GM23338 (cell line): ENCODE measurements at regions not wholly inside any gene's neighbourhood (a gene's known extent, or its start where the extent isn't known, plus 50 kb on each side); places are given as distances from the start of the nearest gene placed in this dataset.

Source experiments
- ATAC-seq: fragments of 200-7000 bp; cut with Tn5 transposase; 3 replicates; pipeline ENCODE4 v1.9.1; 2020
- DNase-seq: peaks from one replicate; pipeline ENCODE4 v3.0.0-alpha.2; 2015; ENCODE audit warnings: low spot score
- H2AFZ ChIP-seq: fragments of 200-600 bp; sonication (generic); 2 replicates; pipeline ENCODE4 v1.8.0; 2016; ENCODE audit warnings: antibody characterized with exemption, mild to moderate bottlenecking, moderate library complexity
- H3F3A ChIP-seq: fragments of 200-600 bp; sonication (generic); replicated peaks from 2 replicates; pipeline ENCODE4 v1.8.0; 2017; ENCODE audit warnings: antibody characterized with exemption, mixed run types, low read depth
- H3K27ac ChIP-seq: fragments of 200-600 bp; sonication (generic); 2 replicates; pipeline ENCODE4 v1.6.1; 2016; ENCODE audit warnings: low read depth
- H3K27me3 ChIP-seq: fragments of 200-600 bp; sonication (generic); 2 replicates; pipeline ENCODE4 v1.8.0; 2016; ENCODE audit warnings: mild to moderate bottlenecking, mixed run types, moderate library complexity; ENCODE audit not compliant: insufficient read depth
- H3K36me3 ChIP-seq: fragments of 200-600 bp; sonication (generic); 2 replicates; pipeline ENCODE4 v1.8.0; 2016; ENCODE audit warnings: mild to moderate bottlenecking; ENCODE audit not compliant: insufficient read depth
- H3K4me1 ChIP-seq: fragments of 200-600 bp; sonication (generic); 2 replicates; pipeline ENCODE4 v1.8.0; 2016; ENCODE audit warnings: mild to moderate bottlenecking, moderate library complexity; ENCODE audit not compliant: insufficient read depth
- H3K4me2 ChIP-seq: fragments of 200-600 bp; sonication (generic); 2 replicates; pipeline ENCODE4 v1.7.1; 2017; ENCODE audit warnings: mixed run types
- H3K4me3 ChIP-seq: fragments of 200-600 bp; sonication (generic); 2 replicates; pipeline ENCODE4 v1.6.1; 2016; ENCODE audit warnings: mixed run types
- H3K79me2 ChIP-seq: fragments of 200-600 bp; sonication (generic); replicated peaks from 2 replicates; pipeline ENCODE4 v1.8.0; 2017; ENCODE audit warnings: mild to moderate bottlenecking; ENCODE audit not compliant: insufficient read depth
- H3K9me2 ChIP-seq: fragments of 200-600 bp; sonication (generic); 2 replicates; pipeline ENCODE4 v1.8.0; 2017; ENCODE audit not compliant: insufficient read depth
- H4K20me1 ChIP-seq: fragments of 200-600 bp; sonication (generic); replicated peaks from 2 replicates; pipeline ENCODE4 v1.8.0; 2017; ENCODE audit warnings: mild to moderate bottlenecking; ENCODE audit not compliant: insufficient read depth
- H3K27ac Mint-ChIP-seq: 2 replicates; pipeline ENCODE4 v1.8.0; 2020; ENCODE audit warnings: inconsistent platforms, mild to moderate bottlenecking, moderate library complexity, mixed read lengths
- H3K27me3 Mint-ChIP-seq: 3 replicates; pipeline ENCODE4 v1.8.0; 2022; ENCODE audit warnings: low read depth, mild to moderate bottlenecking, moderate library complexity, mixed read lengths, inconsistent platforms; ENCODE audit not compliant: insufficient read depth, poor library complexity
- H3K36me3 Mint-ChIP-seq: 3 replicates; pipeline ENCODE4 v1.8.0; 2021; ENCODE audit warnings: low read depth, mild to moderate bottlenecking, inconsistent platforms, moderate library complexity, mixed read lengths
- H3K4me1 Mint-ChIP-seq: 3 replicates; pipeline ENCODE4 v1.8.0; 2020; ENCODE audit warnings: mild to moderate bottlenecking, inconsistent platforms, mixed read lengths
- H3K4me3 Mint-ChIP-seq: 3 replicates; pipeline ENCODE4 v1.8.0; 2021; ENCODE audit warnings: moderate library complexity, mild to moderate bottlenecking, inconsistent platforms, mixed read lengths
- H3K9me3 Mint-ChIP-seq: 3 replicates; pipeline ENCODE4 v1.8.0; 2020; ENCODE audit warnings: moderate library complexity, mild to moderate bottlenecking, inconsistent platforms, mixed read lengths
- CREB1 ChIP-seq: fragments of 250-450 bp; sonication (Bioruptor Pico); IDR thresholded peaks from 2 replicates; pipeline ENCODE4 v1.5.0; 2020; ENCODE audit warnings: low read depth, mild to moderate bottlenecking, moderate library complexity
- EZH2phosphoT487 ChIP-seq: fragments of 200-600 bp; sonication (generic); IDR thresholded peaks from one replicate; pipeline ENCODE4 v1.8.1; 2018; ENCODE audit warnings: antibody characterized with exemption; ENCODE audit not compliant: unreplicated experiment
- JUNB ChIP-seq: IDR thresholded peaks from one replicate; pipeline ENCODE4 v1.6.1; 2016; ENCODE audit warnings: antibody characterized with exemption; ENCODE audit not compliant: unreplicated experiment
- NANOG ChIP-seq: IDR thresholded peaks from 2 replicates; pipeline ENCODE4 v1.6.1; 2016; ENCODE audit warnings: antibody characterized with exemption, borderline replicate concordance
- STAT1 ChIP-seq: IDR thresholded peaks from one replicate; pipeline ENCODE4 v1.6.1; 2016; ENCODE audit warnings: antibody characterized with exemption; ENCODE audit not compliant: unreplicated experiment
- ZNF114 ChIP-seq: fragments of 250-450 bp; sonication (Bioruptor Pico); IDR thresholded peaks from 2 replicates; pipeline ENCODE4 v1.5.0; 2020; ENCODE audit warnings: mild to moderate bottlenecking, moderate library complexity
- ZNF331 ChIP-seq: fragments of 250-450 bp; sonication (Bioruptor Pico); IDR thresholded peaks from 2 replicates; pipeline ENCODE4 v1.5.0; 2020; ENCODE audit warnings: low read depth, mild to moderate bottlenecking, moderate library complexity
- TF ChIP-seq, protein P1 (sequence below): fragments of 250-450 bp; sonication (Bioruptor Pico); IDR thresholded peaks from 2 replicates; pipeline ENCODE4 v1.5.0; 2020; ENCODE audit warnings: mild to moderate bottlenecking, moderate library complexity
- TF ChIP-seq, protein P2 (sequence below), 2 experiments: fragments of 200-600 bp in 1 of 2; sonication (generic) in 1 of 2; conservative IDR thresholded peaks; 2 replicates each; pipeline versions ENCODE4 v1.5.1 to v1.6.1; 2016 to 2017; ENCODE audit warnings: antibody characterized with exemption in 2 of 2, low read depth in 2 of 2, mild to moderate bottlenecking in 2 of 2, moderate library complexity in 1 of 2
- TF ChIP-seq, protein P3 (sequence below): IDR thresholded peaks from one replicate; pipeline ENCODE4 v1.6.1; 2018; ENCODE audit warnings: antibody characterized with exemption; ENCODE audit not compliant: unreplicated experiment
- TF ChIP-seq, protein P4 (sequence below): IDR thresholded peaks from 2 replicates; pipeline ENCODE4 v1.6.1; 2016; ENCODE audit warnings: antibody characterized with exemption

DNA sequence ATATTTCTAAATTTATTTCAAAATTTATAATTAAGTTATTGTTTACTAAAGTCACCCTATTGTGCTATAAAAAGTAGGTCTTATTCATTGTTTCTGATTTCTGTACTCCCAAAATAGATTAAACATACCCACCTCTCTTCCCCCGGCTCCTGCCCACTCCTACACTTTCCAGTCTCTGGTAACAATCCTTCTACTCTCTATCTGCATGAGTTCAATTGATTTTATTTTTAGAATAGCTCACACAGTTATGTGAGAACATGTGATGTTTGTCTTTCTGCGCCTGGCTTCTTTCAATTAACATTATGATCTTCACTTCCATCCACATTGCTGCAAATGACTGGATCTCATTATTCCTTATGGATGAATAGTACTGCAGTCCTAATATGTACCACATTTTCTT lies 269.3 kb downstream of the ACTRT1 start:
- no peaks in the 10 kb centered on the region for H3K9me2 ChIP-seq
- Mint-ChIP-seq H3K36me3 (no peaks in the 10 kb centered on the region), H3K4me3 (no peak overlapping the region), H3K9me3 (peaks cover 3% of the 10 kb centered on the region; the same call in 1 of the 3 replicates), H3K4me1 (no peaks in the 10 kb centered on the region), H3K27ac (no peak overlapping the region), H3K27me3 (no peaks in the 10 kb centered on the region)
- TF ChIP-seq NANOG (no peak), ZNF331 (no peak), CREB1 (CRISPR knock-in tag) (no peak), ZNF114 (CRISPR knock-in tag) (no peak), JUNB (no peak), EZH2phosphoT487 (no peak), STAT1 (no peak)
- TF ChIP-seq, protein P1, sequence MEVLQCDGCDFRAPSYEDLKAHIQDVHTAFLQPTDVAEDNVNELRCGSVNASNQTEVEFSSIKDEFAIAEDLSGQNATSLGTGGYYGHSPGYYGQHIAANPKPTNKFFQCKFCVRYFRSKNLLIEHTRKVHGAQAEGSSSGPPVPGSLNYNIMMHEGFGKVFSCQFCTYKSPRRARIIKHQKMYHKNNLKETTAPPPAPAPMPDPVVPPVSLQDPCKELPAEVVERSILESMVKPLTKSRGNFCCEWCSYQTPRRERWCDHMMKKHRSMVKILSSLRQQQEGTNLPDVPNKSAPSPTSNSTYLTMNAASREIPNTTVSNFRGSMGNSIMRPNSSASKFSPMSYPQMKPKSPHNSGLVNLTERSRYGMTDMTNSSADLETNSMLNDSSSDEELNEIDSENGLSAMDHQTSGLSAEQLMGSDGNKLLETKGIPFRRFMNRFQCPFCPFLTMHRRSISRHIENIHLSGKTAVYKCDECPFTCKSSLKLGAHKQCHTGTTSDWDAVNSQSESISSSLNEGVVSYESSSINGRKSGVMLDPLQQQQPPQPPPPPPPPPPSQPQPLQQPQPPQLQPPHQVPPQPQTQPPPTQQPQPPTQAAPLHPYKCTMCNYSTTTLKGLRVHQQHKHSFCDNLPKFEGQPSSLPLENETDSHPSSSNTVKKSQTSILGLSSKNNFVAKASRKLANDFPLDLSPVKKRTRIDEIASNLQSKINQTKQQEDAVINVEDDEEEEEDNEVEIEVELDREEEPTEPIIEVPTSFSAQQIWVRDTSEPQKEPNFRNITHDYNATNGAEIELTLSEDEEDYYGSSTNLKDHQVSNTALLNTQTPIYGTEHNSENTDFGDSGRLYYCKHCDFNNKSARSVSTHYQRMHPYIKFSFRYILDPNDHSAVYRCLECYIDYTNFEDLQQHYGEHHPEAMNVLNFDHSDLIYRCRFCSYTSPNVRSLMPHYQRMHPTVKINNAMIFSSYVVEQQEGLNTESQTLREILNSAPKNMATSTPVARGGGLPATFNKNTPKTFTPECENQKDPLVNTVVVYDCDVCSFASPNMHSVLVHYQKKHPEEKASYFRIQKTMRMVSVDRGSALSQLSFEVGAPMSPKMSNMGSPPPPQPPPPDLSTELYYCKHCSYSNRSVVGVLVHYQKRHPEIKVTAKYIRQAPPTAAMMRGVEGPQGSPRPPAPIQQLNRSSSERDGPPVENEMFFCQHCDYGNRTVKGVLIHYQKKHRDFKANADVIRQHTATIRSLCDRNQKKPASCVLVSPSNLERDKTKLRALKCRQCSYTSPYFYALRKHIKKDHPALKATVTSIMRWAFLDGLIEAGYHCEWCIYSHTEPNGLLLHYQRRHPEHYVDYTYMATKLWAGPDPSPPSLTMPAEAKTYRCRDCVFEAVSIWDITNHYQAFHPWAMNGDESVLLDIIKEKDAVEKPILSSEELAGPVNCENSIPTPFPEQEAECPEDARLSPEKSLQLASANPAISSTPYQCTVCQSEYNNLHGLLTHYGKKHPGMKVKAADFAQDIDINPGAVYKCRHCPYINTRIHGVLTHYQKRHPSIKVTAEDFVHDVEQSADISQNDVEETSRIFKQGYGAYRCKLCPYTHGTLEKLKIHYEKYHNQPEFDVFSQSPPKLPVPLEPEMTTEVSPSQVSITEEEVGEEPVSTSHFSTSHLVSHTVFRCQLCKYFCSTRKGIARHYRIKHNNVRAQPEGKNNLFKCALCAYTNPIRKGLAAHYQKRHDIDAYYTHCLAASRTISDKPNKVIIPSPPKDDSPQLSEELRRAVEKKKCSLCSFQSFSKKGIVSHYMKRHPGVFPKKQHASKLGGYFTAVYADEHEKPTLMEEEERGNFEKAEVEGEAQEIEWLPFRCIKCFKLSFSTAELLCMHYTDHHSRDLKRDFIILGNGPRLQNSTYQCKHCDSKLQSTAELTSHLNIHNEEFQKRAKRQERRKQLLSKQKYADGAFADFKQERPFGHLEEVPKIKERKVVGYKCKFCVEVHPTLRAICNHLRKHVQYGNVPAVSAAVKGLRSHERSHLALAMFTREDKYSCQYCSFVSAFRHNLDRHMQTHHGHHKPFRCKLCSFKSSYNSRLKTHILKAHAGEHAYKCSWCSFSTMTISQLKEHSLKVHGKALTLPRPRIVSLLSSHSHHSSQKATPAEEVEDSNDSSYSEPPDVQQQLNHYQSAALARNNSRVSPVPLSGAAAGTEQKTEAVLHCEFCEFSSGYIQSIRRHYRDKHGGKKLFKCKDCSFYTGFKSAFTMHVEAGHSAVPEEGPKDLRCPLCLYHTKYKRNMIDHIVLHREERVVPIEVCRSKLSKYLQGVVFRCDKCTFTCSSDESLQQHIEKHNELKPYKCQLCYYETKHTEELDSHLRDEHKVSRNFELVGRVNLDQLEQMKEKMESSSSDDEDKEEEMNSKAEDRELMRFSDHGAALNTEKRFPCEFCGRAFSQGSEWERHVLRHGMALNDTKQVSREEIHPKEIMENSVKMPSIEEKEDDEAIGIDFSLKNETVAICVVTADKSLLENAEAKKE (CRISPR knock-in tag): no peak
- TF ChIP-seq, protein P2, sequence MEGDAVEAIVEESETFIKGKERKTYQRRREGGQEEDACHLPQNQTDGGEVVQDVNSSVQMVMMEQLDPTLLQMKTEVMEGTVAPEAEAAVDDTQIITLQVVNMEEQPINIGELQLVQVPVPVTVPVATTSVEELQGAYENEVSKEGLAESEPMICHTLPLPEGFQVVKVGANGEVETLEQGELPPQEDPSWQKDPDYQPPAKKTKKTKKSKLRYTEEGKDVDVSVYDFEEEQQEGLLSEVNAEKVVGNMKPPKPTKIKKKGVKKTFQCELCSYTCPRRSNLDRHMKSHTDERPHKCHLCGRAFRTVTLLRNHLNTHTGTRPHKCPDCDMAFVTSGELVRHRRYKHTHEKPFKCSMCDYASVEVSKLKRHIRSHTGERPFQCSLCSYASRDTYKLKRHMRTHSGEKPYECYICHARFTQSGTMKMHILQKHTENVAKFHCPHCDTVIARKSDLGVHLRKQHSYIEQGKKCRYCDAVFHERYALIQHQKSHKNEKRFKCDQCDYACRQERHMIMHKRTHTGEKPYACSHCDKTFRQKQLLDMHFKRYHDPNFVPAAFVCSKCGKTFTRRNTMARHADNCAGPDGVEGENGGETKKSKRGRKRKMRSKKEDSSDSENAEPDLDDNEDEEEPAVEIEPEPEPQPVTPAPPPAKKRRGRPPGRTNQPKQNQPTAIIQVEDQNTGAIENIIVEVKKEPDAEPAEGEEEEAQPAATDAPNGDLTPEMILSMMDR (conservative IDR thresholded peaks at IDR 0.05; ENCODE audit: low read depth in 2 of 2): no peak
- TF ChIP-seq, protein P3, sequence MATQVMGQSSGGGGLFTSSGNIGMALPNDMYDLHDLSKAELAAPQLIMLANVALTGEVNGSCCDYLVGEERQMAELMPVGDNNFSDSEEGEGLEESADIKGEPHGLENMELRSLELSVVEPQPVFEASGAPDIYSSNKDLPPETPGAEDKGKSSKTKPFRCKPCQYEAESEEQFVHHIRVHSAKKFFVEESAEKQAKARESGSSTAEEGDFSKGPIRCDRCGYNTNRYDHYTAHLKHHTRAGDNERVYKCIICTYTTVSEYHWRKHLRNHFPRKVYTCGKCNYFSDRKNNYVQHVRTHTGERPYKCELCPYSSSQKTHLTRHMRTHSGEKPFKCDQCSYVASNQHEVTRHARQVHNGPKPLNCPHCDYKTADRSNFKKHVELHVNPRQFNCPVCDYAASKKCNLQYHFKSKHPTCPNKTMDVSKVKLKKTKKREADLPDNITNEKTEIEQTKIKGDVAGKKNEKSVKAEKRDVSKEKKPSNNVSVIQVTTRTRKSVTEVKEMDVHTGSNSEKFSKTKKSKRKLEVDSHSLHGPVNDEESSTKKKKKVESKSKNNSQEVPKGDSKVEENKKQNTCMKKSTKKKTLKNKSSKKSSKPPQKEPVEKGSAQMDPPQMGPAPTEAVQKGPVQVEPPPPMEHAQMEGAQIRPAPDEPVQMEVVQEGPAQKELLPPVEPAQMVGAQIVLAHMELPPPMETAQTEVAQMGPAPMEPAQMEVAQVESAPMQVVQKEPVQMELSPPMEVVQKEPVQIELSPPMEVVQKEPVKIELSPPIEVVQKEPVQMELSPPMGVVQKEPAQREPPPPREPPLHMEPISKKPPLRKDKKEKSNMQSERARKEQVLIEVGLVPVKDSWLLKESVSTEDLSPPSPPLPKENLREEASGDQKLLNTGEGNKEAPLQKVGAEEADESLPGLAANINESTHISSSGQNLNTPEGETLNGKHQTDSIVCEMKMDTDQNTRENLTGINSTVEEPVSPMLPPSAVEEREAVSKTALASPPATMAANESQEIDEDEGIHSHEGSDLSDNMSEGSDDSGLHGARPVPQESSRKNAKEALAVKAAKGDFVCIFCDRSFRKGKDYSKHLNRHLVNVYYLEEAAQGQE: no peak
- TF ChIP-seq, protein P4, sequence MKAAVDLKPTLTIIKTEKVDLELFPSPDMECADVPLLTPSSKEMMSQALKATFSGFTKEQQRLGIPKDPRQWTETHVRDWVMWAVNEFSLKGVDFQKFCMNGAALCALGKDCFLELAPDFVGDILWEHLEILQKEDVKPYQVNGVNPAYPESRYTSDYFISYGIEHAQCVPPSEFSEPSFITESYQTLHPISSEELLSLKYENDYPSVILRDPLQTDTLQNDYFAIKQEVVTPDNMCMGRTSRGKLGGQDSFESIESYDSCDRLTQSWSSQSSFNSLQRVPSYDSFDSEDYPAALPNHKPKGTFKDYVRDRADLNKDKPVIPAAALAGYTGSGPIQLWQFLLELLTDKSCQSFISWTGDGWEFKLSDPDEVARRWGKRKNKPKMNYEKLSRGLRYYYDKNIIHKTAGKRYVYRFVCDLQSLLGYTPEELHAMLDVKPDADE: no peak
- no peak overlapping the region for H3K4me3 ChIP-seq
- H4K20me1 ChIP-seq: no peaks in the 10 kb centered on the region
- no peaks in the 10 kb centered on the region for H3F3A ChIP-seq
- no peaks in the 10 kb centered on the region for H3K4me1 ChIP-seq
- no peaks in the 10 kb centered on the region for H3K36me3 ChIP-seq
- no peaks in the 10 kb centered on the region for H3K27me3 ChIP-seq
- DNase-seq (no peak), ATAC-seq (no peak)
- no peak overlapping the region for H3K4me2 ChIP-seq
- H2AFZ ChIP-seq: no peak overlapping the region
- no peaks in the 10 kb centered on the region for H3K79me2 ChIP-seq
- no peak overlapping the region for H3K27ac ChIP-seq
